ENCODE measurements at regions not wholly inside any gene's neighbourhood (a gene's known extent, or its start where the extent isn't known, plus 50 kb on each side); places are given as distances from the start of the nearest gene placed in this dataset.

DNA sequence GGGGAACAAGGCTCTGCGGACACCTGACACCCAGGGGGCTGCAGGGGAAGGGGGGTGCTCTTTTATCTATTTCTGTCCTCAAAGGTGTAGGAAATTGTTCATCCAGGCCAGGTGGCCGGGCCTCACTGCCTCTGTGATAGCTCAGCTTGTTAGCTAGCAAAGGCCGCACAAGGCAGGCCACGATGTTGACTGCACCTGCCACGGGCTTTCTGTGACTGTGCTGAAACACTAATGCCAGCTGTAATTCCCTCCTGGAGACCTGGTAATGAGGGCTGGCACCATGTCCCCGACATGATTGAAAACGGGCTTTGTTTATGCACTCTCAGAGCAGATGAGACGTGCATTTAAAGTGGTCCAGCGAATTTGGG, 61.4 kb upstream of the APCDD1L start:
- no peaks in the 10 kb centered on the region for H3K9me3 Mint-ChIP-seq (ENCODE audit: insufficient read depth)
- Histone ChIP-seq H3K36me3 (replicated peaks in 1 of 2; ENCODE audit: control extremely low read depth in 1 of 2, control insufficient read depth in 1 of 2, extremely low read depth in 1 of 2, insufficient read depth in 2 of 2, low read length in 1 of 2) (no peaks in the 10 kb centered on the region), H3K27me3 (replicated peaks in 1 of 4; ENCODE audit: control extremely low read depth in 1 of 4, control insufficient read depth in 3 of 4, insufficient read depth in 4 of 4, low read length in 3 of 4) (peaks cover 0 to 2% (median 0%) of the 10 kb centered on the region in 4 experiments), H3K4me1 (ENCODE audit: control insufficient read depth in 2 of 2, insufficient read depth in 2 of 2, low read length in 2 of 2) (no peaks in the 10 kb centered on the region), H3K9ac (ENCODE audit: low read length) (no peak overlapping the region), H3K27ac (ENCODE audit: low read length in 2 of 2) (no peak overlapping the region), H2AFZ (ENCODE audit: insufficient read depth, low read depth, low read length, poor library complexity, severe bottlenecking) (no peak overlapping the region), H3K4me2 (replicated peaks; ENCODE audit: low read depth, low read length, poor library complexity, severe bottlenecking) (no peak overlapping the region), H3K9me3 (ENCODE audit: control extremely low read depth in 1 of 3, control insufficient read depth in 2 of 3, insufficient read depth in 1 of 3, low read length in 2 of 3) (peaks cover 0 to 24% (median 0%) of the 10 kb centered on the region in 3 donors), H3K4me3 (ENCODE audit: control extremely low read depth in 1 of 5, extremely low read depth in 1 of 5, insufficient read depth in 1 of 5, low read depth in 2 of 5, low read length in 4 of 5) (no peak overlapping the region), H4K20me1 (ENCODE audit: control insufficient read depth, insufficient read depth, low read length, poor library complexity, severe bottlenecking) (no peaks in the 10 kb centered on the region), H3K79me2 (ENCODE audit: control insufficient read depth, insufficient read depth, low read length) (no peaks in the 10 kb centered on the region)
- H3K4me3 Mint-ChIP-seq, result no peak overlapping the region
- intact Hi-C loops (cut with micrococcal nuclease), result no loop called here
- CTCF ChIA-PET, result no interaction called here
- WGBS (ENCODE audit: insufficient coverage), result 87% methylated on average over 7 of the region's 9 CpGs
- no peak for ATAC-seq (ENCODE audit: low read depth)
- H3K27ac Mint-ChIP-seq, result no peak overlapping the region
- H3K27me3 Mint-ChIP-seq, result peaks cover 34% of the 10 kb centered on the region
- no peaks in the 10 kb centered on the region for H3K4me1 Mint-ChIP-seq
- TF ChIP-seq EZH2 (IDR thresholded peaks at IDR 0.05; ENCODE audit: borderline replicate concordance, insufficient read depth, low read depth, low read length, poor library complexity, severe bottlenecking), result no peak
- TF ChIP-seq, protein P1, sequence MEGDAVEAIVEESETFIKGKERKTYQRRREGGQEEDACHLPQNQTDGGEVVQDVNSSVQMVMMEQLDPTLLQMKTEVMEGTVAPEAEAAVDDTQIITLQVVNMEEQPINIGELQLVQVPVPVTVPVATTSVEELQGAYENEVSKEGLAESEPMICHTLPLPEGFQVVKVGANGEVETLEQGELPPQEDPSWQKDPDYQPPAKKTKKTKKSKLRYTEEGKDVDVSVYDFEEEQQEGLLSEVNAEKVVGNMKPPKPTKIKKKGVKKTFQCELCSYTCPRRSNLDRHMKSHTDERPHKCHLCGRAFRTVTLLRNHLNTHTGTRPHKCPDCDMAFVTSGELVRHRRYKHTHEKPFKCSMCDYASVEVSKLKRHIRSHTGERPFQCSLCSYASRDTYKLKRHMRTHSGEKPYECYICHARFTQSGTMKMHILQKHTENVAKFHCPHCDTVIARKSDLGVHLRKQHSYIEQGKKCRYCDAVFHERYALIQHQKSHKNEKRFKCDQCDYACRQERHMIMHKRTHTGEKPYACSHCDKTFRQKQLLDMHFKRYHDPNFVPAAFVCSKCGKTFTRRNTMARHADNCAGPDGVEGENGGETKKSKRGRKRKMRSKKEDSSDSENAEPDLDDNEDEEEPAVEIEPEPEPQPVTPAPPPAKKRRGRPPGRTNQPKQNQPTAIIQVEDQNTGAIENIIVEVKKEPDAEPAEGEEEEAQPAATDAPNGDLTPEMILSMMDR (IDR thresholded peaks at IDR 0.05), result no peak
- DNase-seq, result no peak
- POLR2A ChIA-PET, result no interaction called here

- Histone ChIP-seq H3K4me2 (replicated peaks; ENCODE audit: low read depth, low read length, poor library complexity, severe bottlenecking) (no peak overlapping the region), H3K36me3 (replicated peaks in 1 of 2; ENCODE audit: control extremely low read depth in 1 of 2, control insufficient read depth in 1 of 2, extremely low read depth in 1 of 2, insufficient read depth in 2 of 2, low read length in 1 of 2) (no peaks in the 10 kb centered on the region), H2AFZ (ENCODE audit: insufficient read depth, low read depth, low read length, poor library complexity, severe bottlenecking) (no peak overlapping the region), H3K4me1 (ENCODE audit: control insufficient read depth in 2 of 2, insufficient read depth in 2 of 2, low read length in 2 of 2) (no peaks in the 10 kb centered on the region), H3K9me3 (ENCODE audit: control extremely low read depth in 1 of 3, control insufficient read depth in 2 of 3, insufficient read depth in 1 of 3, low read length in 2 of 3) (peaks cover 0 to 19% (median 0%) of the 10 kb centered on the region in 3 donors), H3K4me3 (ENCODE audit: control extremely low read depth in 1 of 5, extremely low read depth in 1 of 5, insufficient read depth in 1 of 5, low read depth in 2 of 5, low read length in 4 of 5) (no peak overlapping the region), H3K9ac (ENCODE audit: low read length) (no peak overlapping the region), H3K79me2 (ENCODE audit: control insufficient read depth, insufficient read depth, low read length) (no peaks in the 10 kb centered on the region), H3K27ac (ENCODE audit: low read length in 2 of 2) (no peak overlapping the region), H3K27me3 (replicated peaks in 1 of 4; ENCODE audit: control extremely low read depth in 1 of 4, control insufficient read depth in 3 of 4, insufficient read depth in 4 of 4, low read length in 3 of 4) (peaks cover 0 to 2% (median 0%) of the 10 kb centered on the region in 4 experiments), H4K20me1 (ENCODE audit: control insufficient read depth, insufficient read depth, low read length, poor library complexity, severe bottlenecking) (no peaks in the 10 kb centered on the region)
- Mint-ChIP-seq H3K4me1 (no peaks in the 10 kb centered on the region), H3K27ac (no peak overlapping the region), H3K27me3 (peaks cover 28% of the 10 kb centered on the region), H3K9me3 (ENCODE audit: insufficient read depth) (no peaks in the 10 kb centered on the region), H3K4me3 (no peak overlapping the region)
- POLR2A ChIA-PET, result no interaction called here
- 93% methylated on average over 20 of the region's 24 CpGs for WGBS (ENCODE audit: insufficient coverage)
- no peak for TF ChIP-seq EZH2 (IDR thresholded peaks at IDR 0.05; ENCODE audit: borderline replicate concordance, insufficient read depth, low read depth, low read length, poor library complexity, severe bottlenecking)
- TF ChIP-seq, protein P1 (IDR thresholded peaks at IDR 0.05), result no peak
- DNase-seq (no peak), ATAC-seq (ENCODE audit: low read depth) (no peak)
- intact Hi-C loops (cut with micrococcal nuclease), result no loop called here
- CTCF ChIA-PET, result no interaction called here
These were observed 60.8 kb upstream of the APCDD1L start for GRCh38 chr20:58575776-58576602.
